Osteocyte (in vitro differentiated cells): ENCODE measurements at regions not wholly inside any gene's neighbourhood (a gene's known extent, or its start where the extent isn't known, plus 50 kb on each side); places are given as distances from the start of the nearest gene placed in this dataset.

Experiments
- DNase-seq: peaks from one replicate; pipeline ENCODE4 v3.0.0; 2021; ENCODE audit warnings: mixed read lengths; ENCODE audit not compliant: unreplicated experiment; ENCODE audit errors: extremely low spot score
- H3K27ac Mint-ChIP-seq: one replicate; pipeline ENCODE4 v1.8.0; 2021; ENCODE audit warnings: mild to moderate bottlenecking, mixed read lengths; ENCODE audit not compliant: unreplicated experiment
- H3K27me3 Mint-ChIP-seq: one replicate; pipeline ENCODE4 v1.8.0; 2021; ENCODE audit warnings: mixed read lengths; ENCODE audit not compliant: unreplicated experiment
- H3K36me3 Mint-ChIP-seq: one replicate; pipeline ENCODE4 v1.8.0; 2021; ENCODE audit warnings: mixed read lengths; ENCODE audit not compliant: unreplicated experiment
- H3K4me1 Mint-ChIP-seq: one replicate; pipeline ENCODE4 v1.8.0; 2021; ENCODE audit warnings: mixed read lengths; ENCODE audit not compliant: unreplicated experiment
- H3K4me3 Mint-ChIP-seq: one replicate; pipeline ENCODE4 v1.8.0; 2021; ENCODE audit warnings: mild to moderate bottlenecking, moderate library complexity, mixed read lengths; ENCODE audit not compliant: unreplicated experiment
- H3K9me3 Mint-ChIP-seq: one replicate; pipeline ENCODE4 v1.8.0; 2021; ENCODE audit warnings: mixed read lengths; ENCODE audit not compliant: unreplicated experiment
- CTCF ChIP-seq: fragments of 200-600 bp; sonication (generic); IDR thresholded peaks from 2 replicates; pipeline ENCODE4 v1.5.0; 2021; ENCODE audit warnings: antibody characterized with exemption, mild to moderate bottlenecking, moderate library complexity

- Mint-ChIP-seq H3K4me1 (peaks cover 6% of the 10 kb centered on the region), H3K27ac (no peak overlapping the region), H3K9me3 (no peaks in the 10 kb centered on the region), H3K4me3 (peak overlapping the region; percentile 72), H3K36me3 (no peaks in the 10 kb centered on the region), H3K27me3 (peaks cover 53% of the 10 kb centered on the region)
- TF ChIP-seq CTCF = no peak
- DNase-seq = no peak
Measured at GRCh38 chr9:97802276-97802675, 50.8 kb upstream of the FOXE1 start.

- Mint-ChIP-seq H3K4me1 (peaks cover 6% of the 10 kb centered on the region), H3K4me3 (peak overlapping the region; percentile 72), H3K9me3 (no peaks in the 10 kb centered on the region), H3K27ac (no peak overlapping the region), H3K27me3 (peaks cover 56% of the 10 kb centered on the region), H3K36me3 (no peaks in the 10 kb centered on the region)
- no peak for DNase-seq
- peak; percentile 7 for TF ChIP-seq CTCF
Measured at GRCh38 chr9:97803167-97804058, 49.6 kb upstream of the FOXE1 start.
